ENCODE measurements at regions not wholly inside any gene's neighbourhood (a gene's known extent, or its start where the extent isn't known, plus 50 kb on each side); places are given as distances from the start of the nearest gene placed in this dataset.

- TF ChIP-seq CTCF (conservative IDR thresholded peaks at IDR 0.05; ENCODE audit: low read length) (no peak), EZH2phosphoT487 (IDR thresholded peaks at IDR 0.05; ENCODE audit: borderline replicate concordance) (no peak)
Observed at GRCh38 chr7:86976958-86977357, 82.5 kb downstream of the ELAPOR2 start.
